NCI-H446 treated with DMSO at 0.1 percent for 48 hours (cell line): ENCODE measurements at regions not wholly inside any gene's neighbourhood (a gene's known extent, or its start where the extent isn't known, plus 50 kb on each side); places are given as distances from the start of the nearest gene placed in this dataset.

ENCODE experiments used
- DNase-seq: peaks from one replicate; lab custom pipeline; 2025; lab: John Stamatoyannopoulos, UW

- DNase-seq = no peak
These were observed 232.5 kb upstream of the RTL1 start for GRCh38 chr14:101135796-101136742.

GRCh38 chr14:101137234-101137633 lies 233.7 kb upstream of the RTL1 start:
- DNase-seq = no peak

DNA sequence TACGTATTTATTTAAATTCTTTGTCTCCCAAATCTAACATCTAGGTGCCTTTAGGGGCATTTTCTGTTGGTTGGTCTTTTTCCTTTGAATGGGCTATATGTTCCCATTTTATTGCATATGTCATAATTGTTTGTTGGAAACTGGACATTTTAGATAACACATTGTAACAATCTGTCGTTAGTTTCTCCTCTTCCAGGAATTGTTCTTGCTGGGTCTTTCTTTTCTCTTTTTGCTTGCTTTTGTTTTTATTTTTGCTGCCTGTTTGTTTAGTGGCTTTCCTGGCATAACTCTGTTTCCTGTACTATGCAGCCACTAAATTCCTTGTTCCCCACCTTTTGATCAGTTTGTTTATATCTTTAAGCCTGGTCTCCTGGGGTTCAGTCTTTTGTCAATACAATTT lies 244.3 kb upstream of the RTL1 start:
- DNase-seq = no peak

GRCh38 chr14:101150039-101150610 lies 246.6 kb upstream of the RTL1 start:
- no peak for DNase-seq

- no peak for DNase-seq
These were observed 247.9 kb upstream of the RTL1 start for GRCh38 chr14:101151226-101151926.

GRCh38 chr14:101151927-101152305 lies 248.4 kb upstream of the RTL1 start:
- no peak for DNase-seq

DNA sequence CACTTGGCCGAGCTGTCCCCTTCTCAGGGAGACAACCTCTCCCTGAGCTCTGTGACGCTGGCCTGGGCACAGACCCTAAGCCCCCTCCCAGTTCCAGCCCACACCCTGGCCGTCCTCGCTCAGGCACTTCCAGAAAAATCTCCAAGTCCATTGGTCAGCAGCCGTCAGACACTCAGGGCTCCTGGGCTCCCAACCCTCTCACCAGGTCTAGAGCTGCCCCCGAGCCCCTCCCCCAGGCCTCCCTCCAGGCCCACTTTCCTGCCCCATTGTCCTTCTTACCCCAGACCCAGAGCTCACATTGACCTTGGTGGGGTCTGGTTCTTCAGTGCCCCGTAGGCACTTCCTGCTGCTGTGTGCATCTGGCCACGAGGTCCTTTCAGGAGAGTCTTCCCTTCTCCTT lies 249.3 kb upstream of the RTL1 start:
- no peak for DNase-seq

GRCh38 chr14:101153691-101154090 lies 250.2 kb upstream of the RTL1 start:
- no peak for DNase-seq

- no peak for DNase-seq
These were observed 252.1 kb upstream of the RTL1 start for GRCh38 chr14:101155575-101155974.

GRCh38 chr14:101167428-101167827 lies 263.9 kb upstream of the RTL1 start:
- no peak for DNase-seq

DNA sequence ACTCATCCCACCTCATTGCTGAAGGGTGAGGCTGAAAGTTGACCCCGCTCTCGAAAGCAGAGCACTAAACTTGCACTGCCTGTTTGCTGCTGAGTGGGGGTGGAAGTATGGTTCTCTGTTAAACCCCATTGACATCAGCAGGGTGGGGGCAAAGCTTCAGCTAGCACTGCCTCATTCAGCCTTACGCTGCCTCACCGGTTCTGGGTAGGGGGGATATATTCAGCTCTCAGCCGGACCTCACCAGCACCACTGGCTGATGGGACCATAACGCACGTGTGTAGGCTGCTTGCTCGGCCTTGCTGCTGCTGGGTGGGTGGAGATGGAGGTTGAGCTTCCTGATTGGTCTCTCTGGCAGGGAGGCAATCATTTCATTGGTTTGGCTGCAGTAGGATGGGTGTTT lies 265.7 kb upstream of the RTL1 start:
- no peak for DNase-seq

- no peak for DNase-seq
These were observed 268.1 kb upstream of the RTL1 start for GRCh38 chr14:101171650-101172049.

DNA sequence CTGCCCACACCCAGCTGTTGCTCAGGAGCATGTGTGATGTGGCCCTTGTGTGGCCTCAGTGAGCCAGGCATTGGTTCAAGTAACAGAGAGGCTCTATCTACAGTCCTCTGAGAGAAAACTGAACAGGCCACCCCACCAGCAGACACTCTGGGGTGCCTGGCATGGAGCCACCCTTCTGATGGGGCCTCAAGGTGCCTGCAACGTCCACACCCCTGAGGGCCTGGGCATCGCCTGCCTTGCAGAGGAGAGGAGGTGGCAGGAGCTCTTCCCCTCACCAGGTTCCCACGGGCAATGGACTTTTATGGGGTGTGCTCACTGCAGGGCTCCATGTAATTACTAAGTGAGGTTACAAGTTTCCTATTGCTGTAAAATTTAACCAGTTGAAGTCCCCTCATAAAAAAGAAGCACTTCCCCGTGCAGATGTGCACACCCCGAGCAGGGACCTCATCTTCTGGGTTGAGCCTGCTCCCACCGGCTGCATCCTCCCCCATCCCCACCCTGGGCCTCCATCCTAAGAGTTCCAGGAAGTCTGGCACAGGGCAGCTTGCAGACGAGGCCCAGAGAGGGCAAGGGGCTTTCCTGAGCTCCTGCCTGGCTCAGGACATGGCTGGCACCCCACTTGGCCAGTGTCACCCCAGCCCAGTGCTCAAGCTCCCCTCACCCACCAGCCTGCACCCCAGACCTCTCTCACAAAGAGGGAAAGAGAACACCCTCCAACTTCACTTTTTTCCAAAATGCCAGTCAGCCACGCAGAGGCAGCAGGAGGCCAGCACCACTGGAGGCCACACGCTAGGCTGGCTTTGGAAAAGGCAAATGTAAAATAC lies 270.4 kb upstream of the RTL1 start:
- no peak for DNase-seq

DNA sequence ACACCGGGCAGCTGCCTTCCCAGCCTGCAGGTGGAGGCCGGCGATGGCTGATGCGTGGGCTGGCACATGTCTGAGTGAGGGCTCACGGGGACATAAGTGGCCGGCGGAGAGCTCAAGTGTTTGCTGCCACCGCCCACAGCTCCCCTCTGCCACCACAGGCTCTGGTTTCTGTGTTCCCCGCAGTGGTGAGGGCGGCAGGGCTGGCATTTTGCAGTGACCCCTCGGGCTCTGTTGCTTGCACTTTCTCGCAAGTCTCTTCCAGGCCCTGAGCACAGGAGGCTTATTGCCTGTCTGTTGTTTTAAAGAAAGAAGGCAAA lies 271.0 kb upstream of the RTL1 start:
- no peak for DNase-seq

DNA sequence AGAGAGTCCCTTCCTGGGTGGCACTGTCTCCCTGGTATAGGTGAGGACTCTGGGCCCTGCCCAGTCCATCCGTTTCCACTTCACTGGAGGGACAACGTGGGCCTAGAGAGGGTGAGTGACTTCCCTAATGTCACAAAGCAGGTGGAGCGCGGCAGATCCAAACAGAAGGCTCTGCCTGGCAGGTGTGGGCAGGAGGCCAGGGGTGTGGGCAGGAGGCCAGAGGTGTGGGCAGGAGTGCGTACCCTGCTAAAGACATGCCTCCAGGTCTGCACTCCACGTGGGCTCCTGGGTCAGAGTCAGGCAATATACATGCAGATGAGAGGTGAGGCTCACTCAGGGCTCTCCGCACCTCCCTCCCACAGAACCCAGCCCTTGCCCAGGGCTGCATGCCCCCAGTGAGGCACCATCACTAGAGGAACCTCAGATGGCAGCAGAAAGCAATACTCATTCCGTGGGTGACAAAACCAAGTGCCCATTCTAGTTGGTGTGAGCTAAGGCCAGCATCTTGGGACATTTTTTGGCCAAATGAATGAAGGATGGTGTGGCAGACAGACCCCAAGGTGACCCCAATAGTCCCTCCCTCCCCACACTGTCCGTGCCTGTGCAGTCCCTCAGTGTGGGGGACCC lies 271.6 kb upstream of the RTL1 start:
- DNase-seq = no peak

- no peak for DNase-seq
These were observed 272.4 kb upstream of the RTL1 start for GRCh38 chr14:101175731-101176534.

- no peak for DNase-seq
These were observed 273.1 kb upstream of the RTL1 start for GRCh38 chr14:101176535-101177205.

GRCh38 chr14:101177301-101177971 lies 273.9 kb upstream of the RTL1 start:
- no peak for DNase-seq

- no peak for DNase-seq
These were observed 274.9 kb upstream of the RTL1 start for GRCh38 chr14:101178184-101179072.
